ENCODE measurements at regions not wholly inside any gene's neighbourhood (a gene's known extent, or its start where the extent isn't known, plus 50 kb on each side); places are given as distances from the start of the nearest gene placed in this dataset.

- Histone ChIP-seq H3K27me3 (ENCODE audit: low read depth, low read length) (peaks cover 51% of the 10 kb centered on the region), H3K27ac (ENCODE audit: low read length) (no peak overlapping the region), H3K4me2 (ENCODE audit: low read length) (no peak overlapping the region), H3K4me1 (ENCODE audit: low read length) (peaks cover 26% of the 10 kb centered on the region), H3K79me2 (ENCODE audit: low read length) (no peaks in the 10 kb centered on the region), H3K9ac (ENCODE audit: low read length) (no peak overlapping the region), H3K9me3 (ENCODE audit: insufficient read depth, low read length) (peaks cover 8% of the 10 kb centered on the region; the same call in 1 of the 2 replicates), H3K4me3 (ENCODE audit: low read length) (no peak overlapping the region), H2AFZ (ENCODE audit: low read depth, low read length) (no peak overlapping the region), H3K36me3 (replicated peaks; ENCODE audit: low read depth, low read length) (peaks cover 5% of the 10 kb centered on the region), H4K20me1 (ENCODE audit: insufficient read depth, low read length) (no peaks in the 10 kb centered on the region)
- TF ChIP-seq EZH2phosphoT487 (IDR thresholded peaks at IDR 0.05; ENCODE audit: low read depth) (no peak), CTCF (IDR thresholded peaks at IDR 0.05; ENCODE audit: low read depth, low read length) (no peak)
Measured at GRCh38 chr3:46102780-46103130, 75.5 kb upstream of the XCR1 start.

GRCh38 chr3:46102059-46102779, 74.9 kb upstream of the XCR1 start:
- peaks cover 48% of the 10 kb centered on the region for H3K27me3 ChIP-seq (ENCODE audit: low read depth, low read length)
- H3K27ac ChIP-seq (ENCODE audit: low read length), result no peak overlapping the region
- no peaks in the 10 kb centered on the region for H3K79me2 ChIP-seq (ENCODE audit: low read length)
- peaks cover 5% of the 10 kb centered on the region for H3K36me3 ChIP-seq (replicated peaks; ENCODE audit: low read depth, low read length)
- no peak overlapping the region for H2AFZ ChIP-seq (ENCODE audit: low read depth, low read length)
- peaks cover 31% of the 10 kb centered on the region for H3K4me1 ChIP-seq (ENCODE audit: low read length)
- peaks cover 8% of the 10 kb centered on the region; the same call in 1 of the 2 replicates for H3K9me3 ChIP-seq (ENCODE audit: insufficient read depth, low read length)
- TF ChIP-seq CTCF (IDR thresholded peaks at IDR 0.05; ENCODE audit: low read depth, low read length), result peak; percentile 24
- no peak for TF ChIP-seq EZH2phosphoT487 (IDR thresholded peaks at IDR 0.05; ENCODE audit: low read depth)
- no peak overlapping the region for H3K9ac ChIP-seq (ENCODE audit: low read length)
- no peaks in the 10 kb centered on the region for H4K20me1 ChIP-seq (ENCODE audit: insufficient read depth, low read length)
- no peak overlapping the region for H3K4me3 ChIP-seq (ENCODE audit: low read length)
- no peak overlapping the region for H3K4me2 ChIP-seq (ENCODE audit: low read length)

- no peak overlapping the region for H3K9ac ChIP-seq (ENCODE audit: low read length)
- TF ChIP-seq EZH2phosphoT487 (IDR thresholded peaks at IDR 0.05; ENCODE audit: low read depth) (no peak), CTCF (IDR thresholded peaks at IDR 0.05; ENCODE audit: low read depth, low read length) (no peak)
- no peak overlapping the region for H3K27ac ChIP-seq (ENCODE audit: low read length)
- H3K4me1 ChIP-seq (ENCODE audit: low read length), result peaks cover 45% of the 10 kb centered on the region
- H3K36me3 ChIP-seq (replicated peaks; ENCODE audit: low read depth, low read length), result peaks cover 5% of the 10 kb centered on the region
- H3K79me2 ChIP-seq (ENCODE audit: low read length), result no peaks in the 10 kb centered on the region
- peaks cover 35% of the 10 kb centered on the region for H3K27me3 ChIP-seq (ENCODE audit: low read depth, low read length)
- H3K4me2 ChIP-seq (ENCODE audit: low read length), result no peak overlapping the region
- no peaks in the 10 kb centered on the region for H4K20me1 ChIP-seq (ENCODE audit: insufficient read depth, low read length)
- no peak overlapping the region for H3K4me3 ChIP-seq (ENCODE audit: low read length)
- no peak overlapping the region for H2AFZ ChIP-seq (ENCODE audit: low read depth, low read length)
- peaks cover 8% of the 10 kb centered on the region; the same call in 1 of the 2 replicates for H3K9me3 ChIP-seq (ENCODE audit: insufficient read depth, low read length)
Measured at GRCh38 chr3:46100812-46101211, 73.5 kb upstream of the XCR1 start.

GRCh38 chr3:46098319-46098761, 71.1 kb upstream of the XCR1 start:
- Histone ChIP-seq H3K4me2 (ENCODE audit: low read length) (peak overlapping the region; percentile 76), H3K4me3 (ENCODE audit: low read length) (peak overlapping the region; percentile 51), H3K9ac (ENCODE audit: low read length) (peak overlapping the region; percentile 61)

More at GRCh38 chr3:46098319-46098761, 71.1 kb upstream of the XCR1 start:
- Histone ChIP-seq H2AFZ (ENCODE audit: low read depth, low read length) (no peak overlapping the region), H3K4me1 (ENCODE audit: low read length) (peaks cover 70% of the 10 kb centered on the region), H3K9me3 (ENCODE audit: insufficient read depth, low read length) (peaks cover 22% of the 10 kb centered on the region), H4K20me1 (ENCODE audit: insufficient read depth, low read length) (no peaks in the 10 kb centered on the region), H3K27ac (ENCODE audit: low read length) (peak overlapping the region; percentile 85), H3K36me3 (replicated peaks; ENCODE audit: low read depth, low read length) (peaks cover 14% of the 10 kb centered on the region), H3K79me2 (ENCODE audit: low read length) (no peaks in the 10 kb centered on the region), H3K27me3 (ENCODE audit: low read depth, low read length) (peaks cover 26% of the 10 kb centered on the region)
- no peak for TF ChIP-seq EZH2phosphoT487 (IDR thresholded peaks at IDR 0.05; ENCODE audit: low read depth)
- TF ChIP-seq CTCF (IDR thresholded peaks at IDR 0.05; ENCODE audit: low read depth, low read length), result no peak

All from OCI-LY3 (cell line).